Neural cell (in vitro differentiated cells): ENCODE measurements at regions not wholly inside any gene's neighbourhood (a gene's known extent, or its start where the extent isn't known, plus 50 kb on each side); places are given as distances from the start of the nearest gene placed in this dataset.

Experiments used
- H2AFZ ChIP-seq: fragments of 200-600, 300-800 bp; sonication (generic), shearing (Covaris generic); 2 replicates; pipeline ENCODE4 v1.6.0; 2014; ENCODE audit warnings: low read depth, mild to moderate bottlenecking, antibody characterized with exemption, low read length, moderate library complexity
- H3F3A ChIP-seq: fragments of 200-600 bp; shearing (Covaris generic); 2 replicates; pipeline ENCODE4 v1.6.1; 2016; ENCODE audit warnings: mild to moderate bottlenecking, moderate library complexity, mixed read lengths, antibody characterized with exemption, low read length; ENCODE audit not compliant: insufficient read depth, poor library complexity, severe bottlenecking
- H3K27ac ChIP-seq: fragments of 200-600, 300-800 bp; sonication (generic), shearing (Covaris generic); 2 replicates; pipeline ENCODE4 v1.5.1; 2014; ENCODE audit warnings: mild to moderate bottlenecking, low read length, moderate library complexity
- H3K27me3 ChIP-seq: fragments of 300-800, 200-600 bp; sonication (generic), shearing (Covaris generic); 2 replicates; pipeline ENCODE4 v1.6.0; 2014; ENCODE audit warnings: mild to moderate bottlenecking, low read depth, low read length, moderate library complexity; ENCODE audit not compliant: insufficient read depth
- H3K36me3 ChIP-seq: fragments of 300-800, 200-600 bp; sonication (generic), shearing (Covaris generic); 2 replicates; pipeline ENCODE4 v1.5.1; 2014; ENCODE audit warnings: mild to moderate bottlenecking, antibody characterized with exemption, low read length, moderate library complexity; ENCODE audit not compliant: insufficient read depth
- H3K4me2 ChIP-seq: fragments of 300-800, 200-600 bp; sonication (generic), shearing (Covaris generic); 2 replicates; pipeline ENCODE4 v1.6.0; 2014; ENCODE audit warnings: mild to moderate bottlenecking, low read length
- H3K4me3 ChIP-seq: fragments of 300-800, 200-600 bp; sonication (generic), shearing (Covaris generic); 2 replicates; pipeline ENCODE4 v1.5.1; 2014; ENCODE audit warnings: mild to moderate bottlenecking, low read length, moderate library complexity
- H3K79me2 ChIP-seq: fragments of 200-600 bp; shearing (Covaris generic); replicated peaks from 2 replicates; pipeline ENCODE4 v1.6.0; 2014; ENCODE audit warnings: mild to moderate bottlenecking, low read length, moderate library complexity; ENCODE audit not compliant: insufficient read depth
- H3K9ac ChIP-seq: fragments of 300-800, 200-600 bp; sonication (generic), shearing (Covaris generic); 2 replicates; pipeline ENCODE4 v1.6.1; 2016; ENCODE audit warnings: mild to moderate bottlenecking, low read length, mixed read lengths
- H3K9me2 ChIP-seq: fragments of 200-600 bp; shearing (Covaris generic); 2 replicates; pipeline ENCODE4 v1.6.1; 2016; ENCODE audit warnings: mild to moderate bottlenecking, low read length, mixed read lengths; ENCODE audit not compliant: insufficient read depth
- H3K9me3 ChIP-seq: fragments of 200-600, 300-800 bp; sonication (generic), shearing (Covaris generic); 2 replicates; pipeline ENCODE4 v1.6.1; 2016; ENCODE audit warnings: mild to moderate bottlenecking, mixed run types, low read length, moderate library complexity, mixed read lengths
- H4K20me1 ChIP-seq: fragments of 200-600 bp; shearing (Covaris generic); 2 replicates; pipeline ENCODE4 v1.6.1; 2016; ENCODE audit warnings: mild to moderate bottlenecking, mixed run types; ENCODE audit not compliant: insufficient read depth
- EP300 ChIP-seq: fragments of 450-650 bp; conservative IDR thresholded peaks from 2 replicates; pipeline ENCODE4 v1.6.1; 2014; ENCODE audit warnings: antibody characterized with exemption, mild to moderate bottlenecking, moderate library complexity; ENCODE audit not compliant: poor library complexity, severe bottlenecking
- EZH2 ChIP-seq: fragments of 200-600, 300-800 bp; shearing (Covaris generic), sonication (generic); IDR thresholded peaks from 2 replicates; pipeline ENCODE4 v1.6.1; 2014; ENCODE audit warnings: antibody characterized with exemption, low read length, borderline replicate concordance, mild to moderate bottlenecking; ENCODE audit not compliant: insufficient read depth, poor library complexity, severe bottlenecking
- MXI1 ChIP-seq: fragments of 450-650 bp; conservative IDR thresholded peaks from 2 replicates; pipeline ENCODE4 v1.6.1; 2014; ENCODE audit warnings: antibody characterized with exemption, mild to moderate bottlenecking; ENCODE audit not compliant: poor library complexity, severe bottlenecking
- POLR2AphosphoS5 ChIP-seq: IDR thresholded peaks from 2 replicates; pipeline ENCODE4 v1.6.1; 2012
- RAD21 ChIP-seq: fragments of 450-650 bp; conservative IDR thresholded peaks from 2 replicates; pipeline ENCODE4 v1.6.1; 2014; ENCODE audit warnings: antibody characterized with exemption, mild to moderate bottlenecking, moderate library complexity
- REST ChIP-seq: IDR thresholded peaks from 2 replicates; pipeline ENCODE4 v1.6.1; 2012; ENCODE audit warnings: borderline replicate concordance
- SMC3 ChIP-seq: fragments of 450-650 bp; conservative IDR thresholded peaks from 2 replicates; pipeline ENCODE4 v1.6.1; 2014; ENCODE audit warnings: antibody characterized with exemption, mild to moderate bottlenecking, moderate library complexity; ENCODE audit not compliant: poor library complexity
- TAF1 ChIP-seq: IDR thresholded peaks from 2 replicates; pipeline ENCODE4 v1.6.1; 2012; ENCODE audit warnings: low read depth
- TF ChIP-seq, protein P1 (sequence below): fragments of 450-650 bp; IDR thresholded peaks from 2 replicates; pipeline ENCODE4 v1.5.1; 2014; ENCODE audit warnings: antibody characterized with exemption, mild to moderate bottlenecking, moderate library complexity; ENCODE audit not compliant: poor library complexity, severe bottlenecking

- H3K4me2 ChIP-seq, result no peak overlapping the region
- H3K9ac ChIP-seq, result no peak overlapping the region
- no peak for TF ChIP-seq TAF1
- no peak for TF ChIP-seq SMC3
- no peak for TF ChIP-seq MXI1
- TF ChIP-seq, protein P1, sequence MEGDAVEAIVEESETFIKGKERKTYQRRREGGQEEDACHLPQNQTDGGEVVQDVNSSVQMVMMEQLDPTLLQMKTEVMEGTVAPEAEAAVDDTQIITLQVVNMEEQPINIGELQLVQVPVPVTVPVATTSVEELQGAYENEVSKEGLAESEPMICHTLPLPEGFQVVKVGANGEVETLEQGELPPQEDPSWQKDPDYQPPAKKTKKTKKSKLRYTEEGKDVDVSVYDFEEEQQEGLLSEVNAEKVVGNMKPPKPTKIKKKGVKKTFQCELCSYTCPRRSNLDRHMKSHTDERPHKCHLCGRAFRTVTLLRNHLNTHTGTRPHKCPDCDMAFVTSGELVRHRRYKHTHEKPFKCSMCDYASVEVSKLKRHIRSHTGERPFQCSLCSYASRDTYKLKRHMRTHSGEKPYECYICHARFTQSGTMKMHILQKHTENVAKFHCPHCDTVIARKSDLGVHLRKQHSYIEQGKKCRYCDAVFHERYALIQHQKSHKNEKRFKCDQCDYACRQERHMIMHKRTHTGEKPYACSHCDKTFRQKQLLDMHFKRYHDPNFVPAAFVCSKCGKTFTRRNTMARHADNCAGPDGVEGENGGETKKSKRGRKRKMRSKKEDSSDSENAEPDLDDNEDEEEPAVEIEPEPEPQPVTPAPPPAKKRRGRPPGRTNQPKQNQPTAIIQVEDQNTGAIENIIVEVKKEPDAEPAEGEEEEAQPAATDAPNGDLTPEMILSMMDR, result no peak
- TF ChIP-seq EZH2, result no peak
- no peak for TF ChIP-seq EP300
- TF ChIP-seq POLR2AphosphoS5, result no peak
- no peak for TF ChIP-seq REST
- no peak for TF ChIP-seq RAD21
- peaks cover 5% of the 10 kb centered on the region for H3K9me3 ChIP-seq
- no peak overlapping the region for H2AFZ ChIP-seq
- no peaks in the 10 kb centered on the region for H3K9me2 ChIP-seq
- no peaks in the 10 kb centered on the region for H3F3A ChIP-seq
- no peaks in the 10 kb centered on the region for H3K36me3 ChIP-seq
- H3K27ac ChIP-seq, result no peak overlapping the region
- H4K20me1 ChIP-seq, result no peaks in the 10 kb centered on the region
- no peaks in the 10 kb centered on the region for H3K27me3 ChIP-seq
- H3K79me2 ChIP-seq, result no peaks in the 10 kb centered on the region
- H3K4me3 ChIP-seq, result no peak overlapping the region
These were observed 389.5 kb downstream of the KIF4B start for GRCh38 chr5:155402927-155403640.

DNA sequence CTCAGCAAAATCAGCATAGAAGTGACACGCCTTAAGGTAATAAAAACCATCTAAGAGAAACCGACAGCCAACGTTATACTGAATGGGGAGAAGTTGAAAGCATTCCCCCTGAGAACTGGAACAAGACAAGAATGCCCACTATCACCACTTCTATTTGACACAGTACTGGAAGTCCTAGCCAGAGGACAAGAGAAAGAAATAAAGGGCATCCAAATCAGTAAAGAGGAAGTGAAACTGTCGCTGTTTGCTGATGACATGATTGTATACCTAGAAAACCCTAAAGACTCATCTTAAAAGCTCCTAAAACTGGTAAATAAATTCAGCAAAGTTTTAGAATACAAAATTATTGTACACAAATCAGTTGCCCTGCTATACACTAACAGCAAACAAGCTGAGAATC lies 393.3 kb downstream of the KIF4B start:
- Histone ChIP-seq H3K4me3 (no peak overlapping the region), H4K20me1 (no peaks in the 10 kb centered on the region), H3K79me2 (no peaks in the 10 kb centered on the region), H2AFZ (no peak overlapping the region), H3K27ac (no peak overlapping the region), H3K9me2 (no peaks in the 10 kb centered on the region), H3K9ac (no peak overlapping the region), H3K36me3 (no peaks in the 10 kb centered on the region), H3K9me3 (peaks cover 5% of the 10 kb centered on the region), H3F3A (no peaks in the 10 kb centered on the region), H3K4me2 (no peak overlapping the region), H3K27me3 (no peaks in the 10 kb centered on the region)
- no peak for TF ChIP-seq SMC3
- TF ChIP-seq MXI1, result no peak
- no peak for TF ChIP-seq REST
- TF ChIP-seq EP300, result no peak
- no peak for TF ChIP-seq EZH2
- TF ChIP-seq, protein P1, result no peak
